GM18909 (cell line): ENCODE measurements at regions not wholly inside any gene's neighbourhood (a gene's known extent, or its start where the extent isn't known, plus 50 kb on each side); places are given as distances from the start of the nearest gene placed in this dataset.
A peak's percentile ranks its signal among the peaks of the same experiment; 100 is the strongest.
"Not testable (repeated sequence)": the region's sequence is repeated elsewhere in the genome, so short reads cannot be mapped to it uniquely, and the experiment has no call there.

Source experiments
- ATAC-seq: cut with Tn5 transposase; IDR thresholded peaks from one replicate; pipeline ENCODE4 v1.9.1; 2021; ENCODE audit warnings: mild to moderate bottlenecking; ENCODE audit not compliant: unreplicated experiment, poor library complexity

GRCh38 chr9:39663020-39663419, 307.6 kb downstream of the SPATA31A1 start:
- not testable (repeated sequence) for ATAC-seq

GRCh38 chr9:39663713-39664112, 308.2 kb downstream of the SPATA31A1 start:
- peak; percentile 77 for ATAC-seq

- ATAC-seq: not testable (repeated sequence)
Observed at GRCh38 chr9:39665020-39665419, 309.6 kb downstream of the SPATA31A1 start.

- ATAC-seq: not testable (repeated sequence)
Observed at GRCh38 chr9:39674437-39675210, 319.2 kb downstream of the SPATA31A1 start.

DNA sequence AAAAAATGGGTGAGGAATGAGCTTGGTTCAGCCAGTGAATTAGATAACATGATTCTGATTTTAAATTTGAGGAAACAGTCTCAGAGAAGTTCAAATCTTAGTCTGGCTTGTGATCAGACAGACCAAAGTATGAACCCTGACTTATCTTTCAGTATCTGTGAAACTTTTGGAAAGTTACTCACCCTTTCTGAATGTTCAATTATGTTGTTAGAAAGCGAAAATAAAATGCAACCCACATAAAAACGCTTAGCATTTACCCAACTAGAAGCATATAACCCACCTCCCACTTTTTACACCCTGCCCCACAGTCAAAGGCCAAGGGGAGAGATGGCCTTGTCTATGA, 319.7 kb downstream of the SPATA31A1 start:
- not testable (repeated sequence) for ATAC-seq

DNA sequence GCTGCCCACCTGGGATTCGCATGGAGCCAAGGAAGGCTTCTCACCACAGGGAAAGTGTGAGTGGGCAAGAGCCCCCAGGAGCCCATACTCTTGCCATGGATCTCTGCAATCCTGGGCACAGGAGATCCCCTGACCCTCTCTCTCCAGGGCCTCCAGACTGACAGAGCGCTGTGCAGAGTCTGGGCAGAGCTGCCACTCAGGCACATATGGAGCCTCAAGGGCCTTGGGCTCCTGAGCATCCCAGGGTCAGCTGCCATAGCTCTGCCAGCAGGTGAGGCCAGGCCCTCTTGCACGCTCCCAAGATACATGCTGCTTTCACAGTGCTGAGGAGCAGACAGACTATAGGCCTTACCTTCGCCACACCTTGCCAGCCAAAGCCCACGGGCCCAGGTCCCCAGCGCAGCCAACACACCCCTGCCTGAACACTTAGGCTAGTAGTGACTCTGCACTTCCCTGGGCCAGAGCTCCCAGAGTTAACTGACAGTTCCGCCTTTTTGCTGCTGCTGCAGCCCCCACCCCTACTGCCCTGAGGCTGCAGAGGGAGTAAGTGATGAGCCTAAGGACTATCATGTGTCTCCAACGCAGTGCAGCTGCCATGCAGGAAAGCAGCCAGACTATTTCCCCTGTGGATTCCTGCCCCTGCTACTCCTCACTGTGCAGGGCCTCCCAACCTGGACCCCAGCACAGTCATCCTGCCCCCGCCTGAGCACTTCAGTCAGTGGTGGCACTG, 323.2 kb downstream of the SPATA31A1 start:
- not testable (repeated sequence) for ATAC-seq

GRCh38 chr9:39680694-39681401, 325.4 kb downstream of the SPATA31A1 start:
- ATAC-seq: not testable (repeated sequence)

DNA sequence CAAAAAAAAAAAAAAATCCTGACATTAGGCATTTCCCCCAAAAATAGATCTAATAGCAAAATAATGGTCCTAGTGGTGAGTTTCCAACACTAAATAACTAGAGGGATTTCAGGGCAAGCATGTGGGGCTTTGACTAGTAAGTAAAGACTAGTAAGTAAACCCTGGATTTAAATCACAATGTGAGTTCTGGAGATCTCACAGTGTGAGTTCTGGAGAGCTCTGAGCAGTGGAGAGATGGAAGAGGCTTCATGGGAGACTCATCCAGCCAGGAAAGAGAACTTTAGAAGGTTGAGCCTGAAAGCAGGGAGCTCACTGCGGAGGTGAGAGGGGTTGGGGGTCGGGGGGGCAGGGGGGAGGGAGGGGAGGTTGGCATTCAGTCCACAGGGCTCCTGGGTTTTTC, 373.4 kb downstream of the SPATA31A1 start:
- ATAC-seq: not testable (repeated sequence)

DNA sequence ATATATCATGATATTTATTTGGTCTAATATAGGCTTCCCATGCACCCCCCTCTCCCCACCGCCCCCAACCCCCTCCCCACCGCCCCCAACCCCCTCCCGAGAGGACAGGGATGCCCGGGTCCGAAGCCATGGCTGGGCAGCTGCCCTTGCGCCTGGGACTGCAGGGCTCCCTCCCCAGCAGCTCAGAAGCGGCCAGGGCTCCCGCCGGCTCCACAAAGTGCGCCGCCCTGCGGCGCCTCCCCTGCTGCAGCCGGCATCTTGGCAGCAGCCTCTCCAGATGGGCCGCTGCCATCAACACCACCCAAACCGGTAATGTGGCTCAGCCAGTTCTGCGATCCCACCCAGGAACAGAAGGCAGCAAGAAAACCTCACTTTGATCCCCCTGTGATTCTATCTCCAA, 389.4 kb downstream of the SPATA31A1 start:
- not testable (repeated sequence) for ATAC-seq

DNA sequence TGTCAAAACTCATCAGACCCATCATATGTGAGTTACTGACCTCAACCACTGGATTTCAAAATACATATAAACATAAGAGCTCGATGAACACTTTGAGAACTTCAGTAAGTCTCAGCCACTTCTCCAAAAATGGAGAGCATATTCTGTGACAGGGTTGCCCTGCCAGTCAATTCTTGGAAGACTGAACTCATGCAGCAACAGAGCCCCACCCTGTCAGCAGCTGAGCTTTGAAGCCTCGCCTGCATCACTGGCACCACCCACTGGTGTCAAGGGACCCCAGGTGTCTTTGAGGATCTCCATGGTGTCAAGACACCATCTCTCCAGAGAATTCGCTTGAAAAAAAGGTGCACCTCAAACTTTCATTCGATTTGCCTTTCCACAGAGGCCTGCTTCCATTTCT, 420.1 kb downstream of the SPATA31A1 start:
- ATAC-seq: not testable (repeated sequence)

DNA sequence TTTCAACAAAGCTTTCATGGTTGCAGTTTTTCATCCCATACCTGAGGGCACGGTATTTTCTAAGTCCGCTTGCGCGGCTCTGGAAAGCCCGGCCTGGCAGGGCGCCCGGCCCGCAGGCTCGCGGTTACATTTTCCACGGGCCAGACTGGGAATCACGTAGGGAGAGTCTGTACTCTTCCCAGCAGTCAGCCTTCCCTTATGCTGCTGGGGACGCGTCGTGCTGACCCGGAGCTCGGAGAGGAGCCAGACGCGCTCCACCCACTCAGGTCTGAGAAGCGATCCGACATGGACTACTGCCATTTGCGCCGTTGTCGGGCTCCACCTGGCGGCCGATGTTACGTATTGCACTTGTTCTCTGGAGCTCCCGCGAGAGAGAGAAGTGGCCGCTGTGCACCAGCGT, 435.9 kb downstream of the SPATA31A1 start:
- peak; percentile 100 for ATAC-seq

DNA sequence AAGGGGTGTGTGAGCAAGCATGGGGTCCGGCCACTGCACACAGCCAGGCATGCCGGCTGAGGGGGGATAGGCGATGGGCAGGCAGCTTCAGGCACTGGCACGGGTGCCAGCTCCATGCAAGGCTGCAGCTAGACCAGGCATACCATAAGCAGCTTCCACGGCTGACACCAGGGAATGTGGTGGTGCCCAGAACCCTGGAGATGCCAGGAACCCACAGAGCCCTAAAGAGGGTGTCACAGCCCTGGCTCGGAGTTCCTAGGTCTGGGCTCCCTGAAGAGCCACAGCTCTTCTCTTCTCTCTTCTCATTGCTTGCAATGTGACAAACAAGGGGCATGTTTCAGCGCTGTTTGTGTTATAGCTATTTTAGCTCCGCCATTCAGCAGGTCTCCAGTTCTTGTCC, 442.5 kb downstream of the SPATA31A1 start:
- not testable (repeated sequence) for ATAC-seq

- ATAC-seq: not testable (repeated sequence)
Observed at GRCh38 chr9:39799252-39799651, 443.8 kb downstream of the SPATA31A1 start.

DNA sequence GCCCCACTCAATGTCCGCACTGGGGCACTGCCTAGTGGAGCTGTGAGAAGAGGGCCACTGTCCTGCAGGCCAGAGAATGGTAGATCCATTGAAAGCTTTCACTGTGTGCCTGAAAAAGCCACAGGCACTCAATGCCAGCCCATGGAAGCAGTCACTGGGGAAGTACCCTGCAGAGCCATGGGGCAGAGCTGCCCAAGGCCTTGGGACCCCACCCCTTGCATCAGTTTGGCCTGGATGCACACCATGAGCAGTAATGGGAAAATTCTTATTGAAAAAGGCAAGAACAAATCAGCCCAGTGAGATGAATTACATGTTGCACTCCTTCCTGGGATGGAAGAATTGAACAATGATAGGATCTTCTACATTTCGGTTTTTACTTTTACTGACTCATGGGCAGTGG, 447.1 kb downstream of the SPATA31A1 start:
- not testable (repeated sequence) for ATAC-seq

- peak; percentile 82 for ATAC-seq
Observed at GRCh38 chr9:39809401-39810226, 454.1 kb downstream of the SPATA31A1 start.

- ATAC-seq: not testable (repeated sequence)
Observed at GRCh38 chr9:39810401-39810800, 454.9 kb downstream of the SPATA31A1 start.

- not testable (repeated sequence) for ATAC-seq
Observed at GRCh38 chr9:39811615-39812014, 456.1 kb downstream of the SPATA31A1 start.

DNA sequence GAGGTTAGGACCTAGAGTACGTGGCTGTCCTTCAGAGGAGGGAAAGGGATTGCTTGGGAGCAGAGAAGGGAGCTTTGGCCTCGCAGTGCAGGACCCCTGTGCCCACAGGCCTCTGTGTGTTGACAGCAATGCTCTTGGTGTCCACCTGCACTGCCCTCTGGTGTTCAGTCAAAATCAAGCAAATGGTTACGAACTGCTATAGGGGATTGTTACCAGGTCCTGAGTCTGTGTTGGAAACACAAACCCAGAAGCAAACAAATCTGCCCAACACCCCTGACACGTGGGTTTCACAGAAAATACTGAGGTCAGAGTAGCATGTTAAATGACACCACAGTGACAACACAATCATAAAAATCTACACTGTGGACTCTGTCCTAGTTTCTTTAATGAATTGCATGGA, 473.0 kb downstream of the SPATA31A1 start:
- not testable (repeated sequence) for ATAC-seq
